ENCODE measurements at regions not wholly inside any gene's neighbourhood (a gene's known extent, or its start where the extent isn't known, plus 50 kb on each side); places are given as distances from the start of the nearest gene placed in this dataset.

- TF ChIP-seq, protein P1, sequence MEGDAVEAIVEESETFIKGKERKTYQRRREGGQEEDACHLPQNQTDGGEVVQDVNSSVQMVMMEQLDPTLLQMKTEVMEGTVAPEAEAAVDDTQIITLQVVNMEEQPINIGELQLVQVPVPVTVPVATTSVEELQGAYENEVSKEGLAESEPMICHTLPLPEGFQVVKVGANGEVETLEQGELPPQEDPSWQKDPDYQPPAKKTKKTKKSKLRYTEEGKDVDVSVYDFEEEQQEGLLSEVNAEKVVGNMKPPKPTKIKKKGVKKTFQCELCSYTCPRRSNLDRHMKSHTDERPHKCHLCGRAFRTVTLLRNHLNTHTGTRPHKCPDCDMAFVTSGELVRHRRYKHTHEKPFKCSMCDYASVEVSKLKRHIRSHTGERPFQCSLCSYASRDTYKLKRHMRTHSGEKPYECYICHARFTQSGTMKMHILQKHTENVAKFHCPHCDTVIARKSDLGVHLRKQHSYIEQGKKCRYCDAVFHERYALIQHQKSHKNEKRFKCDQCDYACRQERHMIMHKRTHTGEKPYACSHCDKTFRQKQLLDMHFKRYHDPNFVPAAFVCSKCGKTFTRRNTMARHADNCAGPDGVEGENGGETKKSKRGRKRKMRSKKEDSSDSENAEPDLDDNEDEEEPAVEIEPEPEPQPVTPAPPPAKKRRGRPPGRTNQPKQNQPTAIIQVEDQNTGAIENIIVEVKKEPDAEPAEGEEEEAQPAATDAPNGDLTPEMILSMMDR (IDR thresholded peaks at IDR 0.05): no peak
- no peak for TF ChIP-seq POLR2A (IDR thresholded peaks at IDR 0.05)
These were observed 96.9 kb upstream of the NT5E start for GRCh38 chr6:85353012-85353411.

All from ovary (tissue), 3 donors.